Kasumi-1 (cell line): ENCODE measurements at regions not wholly inside any gene's neighbourhood (a gene's known extent, or its start where the extent isn't known, plus 50 kb on each side); places are given as distances from the start of the nearest gene placed in this dataset.

ENCODE experiments used
- DNase-seq, 2 experiments: peaks; one replicate each; lab custom pipeline; 2025; lab: John Stamatoyannopoulos, UW

DNA sequence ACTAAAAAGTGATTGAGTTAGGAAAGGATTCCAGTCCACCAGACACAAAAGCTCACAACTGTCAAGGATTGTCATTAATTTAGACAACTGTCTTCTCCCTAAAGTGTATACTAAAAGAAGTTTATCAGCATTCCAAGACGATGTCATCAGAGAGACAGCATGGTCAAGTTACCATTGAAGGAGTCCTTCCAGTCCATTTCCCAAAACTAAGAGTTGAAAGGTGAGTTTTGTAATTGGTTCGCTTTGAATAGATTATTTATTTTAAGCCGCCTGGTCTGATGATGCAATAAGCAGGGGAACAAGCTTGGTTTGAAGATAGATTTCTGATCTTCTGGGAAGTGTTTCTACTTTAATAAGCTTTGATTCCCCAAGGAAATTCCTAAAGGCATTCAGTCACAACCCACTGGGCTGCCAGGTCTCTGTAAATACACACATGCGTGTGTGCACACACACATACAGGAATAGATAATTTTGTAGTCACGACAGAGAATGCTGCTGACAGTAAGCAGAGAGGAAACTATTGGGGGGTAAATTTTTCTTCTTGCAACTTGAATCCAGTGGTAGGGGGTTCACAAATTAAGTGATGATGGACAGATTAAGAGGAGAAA lies 234.8 kb downstream of the PIK3R1 start:
- no peak for DNase-seq

DNA sequence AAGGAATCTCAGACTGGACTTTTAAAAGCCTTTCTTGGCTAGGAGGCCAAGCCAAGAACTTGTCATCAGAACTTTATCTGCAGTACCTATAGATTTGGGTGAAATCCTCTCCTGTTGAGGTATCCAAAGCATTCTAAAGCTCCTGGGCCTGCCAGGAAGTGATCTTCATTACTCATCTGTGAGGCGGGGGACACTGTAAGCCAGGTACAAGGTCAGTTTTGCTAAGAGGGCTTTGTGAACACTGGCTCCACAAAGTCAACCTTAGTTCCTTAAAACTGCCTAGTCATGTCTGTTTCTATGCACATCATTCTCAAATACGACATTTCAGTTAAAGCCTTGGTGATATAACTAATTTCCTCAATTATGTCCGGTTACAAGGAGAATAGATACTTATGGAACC lies 236.7 kb downstream of the PIK3R1 start:
- DNase-seq = no peak

DNA sequence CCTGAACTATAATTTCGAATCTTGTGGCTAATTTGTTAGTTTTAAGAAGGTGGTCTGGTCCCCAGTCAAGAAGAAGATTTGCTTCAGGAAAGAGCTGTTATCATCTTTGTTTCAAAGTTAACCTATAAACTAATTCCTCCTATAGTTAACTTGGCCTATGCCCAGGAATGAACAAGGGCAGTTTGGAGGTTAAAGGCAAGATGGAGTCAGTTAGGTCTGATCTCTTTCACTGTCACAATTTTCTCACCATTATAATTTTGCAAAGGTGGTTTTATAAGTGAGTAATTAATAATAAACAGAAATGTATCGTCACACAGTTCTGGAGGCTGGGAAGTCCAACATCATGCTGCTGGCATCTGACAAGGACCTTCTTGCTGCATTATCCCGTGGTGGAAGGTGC lies 238.6 kb downstream of the PIK3R1 start:
- DNase-seq = no peak

DNA sequence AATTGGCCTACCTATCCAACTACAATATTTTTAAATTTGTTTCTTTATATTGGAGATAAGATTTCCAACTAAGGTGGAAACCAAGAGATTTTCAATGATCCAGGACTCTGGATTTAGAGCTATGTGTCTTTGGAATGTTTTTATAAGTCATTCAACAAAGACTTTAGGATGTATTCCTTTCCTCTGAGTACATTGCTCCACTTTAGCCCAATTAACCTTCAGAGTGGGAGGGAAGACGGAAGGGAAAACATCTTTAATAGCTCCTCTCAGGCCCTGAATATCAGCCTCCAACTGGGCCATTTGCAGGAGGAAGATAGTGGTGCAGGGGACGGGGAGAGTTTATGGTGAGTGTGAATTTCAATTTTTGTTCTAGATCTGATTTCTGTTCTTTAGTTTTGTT lies 239.2 kb downstream of the PIK3R1 start:
- no peak for DNase-seq

DNA sequence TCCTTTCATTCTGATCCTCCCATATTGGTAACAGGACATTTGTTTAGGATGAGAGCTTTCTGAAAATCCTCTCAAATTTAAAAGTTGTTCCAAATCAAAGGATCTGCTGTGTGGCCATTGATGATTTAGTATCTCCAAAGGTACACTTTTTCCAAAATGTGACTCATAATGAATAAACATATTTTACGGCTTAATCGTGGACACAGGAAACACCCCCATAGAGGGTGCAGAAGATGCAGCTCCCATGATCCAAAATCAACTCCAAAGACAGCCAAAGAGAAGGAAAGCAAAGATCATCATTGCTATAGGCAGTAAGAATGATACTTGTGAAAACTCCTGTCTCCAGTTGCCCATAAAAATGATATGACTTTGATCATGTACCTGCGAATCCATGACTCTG lies 239.7 kb downstream of the PIK3R1 start:
- DNase-seq = no peak

DNA sequence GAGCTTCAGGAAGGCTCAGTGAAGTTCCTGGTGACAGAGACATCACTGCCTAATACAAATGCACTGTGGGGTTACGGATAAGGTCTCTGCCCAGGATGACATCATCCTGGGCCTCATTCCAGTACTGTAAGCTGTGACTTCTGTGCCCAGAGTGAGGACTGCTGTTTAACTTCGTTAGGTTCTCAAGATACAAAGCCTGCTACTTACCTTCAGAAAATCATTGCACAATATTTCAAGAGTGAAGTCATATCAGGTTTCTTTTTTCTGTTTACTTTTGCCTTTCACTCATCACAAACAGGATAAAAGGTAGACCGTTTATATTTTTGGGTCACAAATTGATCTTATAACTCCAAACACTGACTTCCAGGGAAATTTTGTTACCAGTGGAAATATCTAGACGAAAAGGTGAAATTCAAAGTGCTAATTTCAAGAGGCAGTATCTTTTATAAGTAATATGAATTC lies 241.2 kb downstream of the PIK3R1 start:
- DNase-seq = no peak

DNA sequence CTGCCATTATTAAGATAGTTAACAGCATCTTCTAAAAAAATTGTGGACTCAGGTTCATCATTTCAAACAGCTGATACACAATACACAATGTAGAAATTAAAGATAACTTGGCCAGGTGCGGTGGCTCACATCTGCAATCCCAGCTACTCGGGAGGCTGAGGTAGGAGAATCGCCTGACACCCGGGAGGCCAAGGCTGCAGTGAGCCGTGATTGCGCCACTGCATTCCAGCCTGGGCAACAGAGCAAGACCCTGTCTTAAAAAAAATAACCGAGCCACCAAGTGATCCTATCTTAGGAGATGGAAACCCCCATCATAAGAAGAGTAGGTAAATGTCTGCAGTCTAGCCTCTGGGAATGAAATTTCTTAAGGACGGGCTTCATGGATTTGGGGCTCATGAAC lies 241.7 kb downstream of the PIK3R1 start:
- DNase-seq = no peak

DNA sequence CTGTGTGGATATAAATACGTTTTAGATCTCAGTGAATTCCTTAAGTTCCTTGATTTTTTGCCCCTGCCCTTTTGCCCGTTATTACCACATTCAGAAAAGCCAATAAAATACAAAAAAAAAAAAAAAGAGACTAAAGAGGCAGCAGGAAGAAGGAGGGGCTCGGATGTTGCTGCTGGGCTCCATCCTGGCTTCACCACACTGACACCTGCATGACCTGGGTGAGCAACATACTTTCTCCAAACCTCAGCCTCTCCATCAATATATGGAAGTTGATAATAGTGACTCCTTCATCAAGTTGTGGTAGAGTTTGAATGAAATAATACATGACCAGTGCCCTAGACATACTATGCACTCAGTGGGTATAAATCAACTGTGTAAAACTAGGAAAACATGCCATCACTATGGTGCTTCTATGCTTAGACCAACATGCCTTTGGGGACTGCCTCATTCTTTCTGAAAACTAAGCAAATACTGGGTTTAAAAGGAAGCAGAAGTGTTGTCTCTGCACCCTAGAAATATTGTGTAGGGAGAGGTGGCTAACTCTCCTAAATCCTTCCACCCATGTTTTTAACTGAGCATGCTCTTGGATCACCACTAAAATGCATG lies 243.0 kb downstream of the PIK3R1 start:
- DNase-seq = no peak

DNA sequence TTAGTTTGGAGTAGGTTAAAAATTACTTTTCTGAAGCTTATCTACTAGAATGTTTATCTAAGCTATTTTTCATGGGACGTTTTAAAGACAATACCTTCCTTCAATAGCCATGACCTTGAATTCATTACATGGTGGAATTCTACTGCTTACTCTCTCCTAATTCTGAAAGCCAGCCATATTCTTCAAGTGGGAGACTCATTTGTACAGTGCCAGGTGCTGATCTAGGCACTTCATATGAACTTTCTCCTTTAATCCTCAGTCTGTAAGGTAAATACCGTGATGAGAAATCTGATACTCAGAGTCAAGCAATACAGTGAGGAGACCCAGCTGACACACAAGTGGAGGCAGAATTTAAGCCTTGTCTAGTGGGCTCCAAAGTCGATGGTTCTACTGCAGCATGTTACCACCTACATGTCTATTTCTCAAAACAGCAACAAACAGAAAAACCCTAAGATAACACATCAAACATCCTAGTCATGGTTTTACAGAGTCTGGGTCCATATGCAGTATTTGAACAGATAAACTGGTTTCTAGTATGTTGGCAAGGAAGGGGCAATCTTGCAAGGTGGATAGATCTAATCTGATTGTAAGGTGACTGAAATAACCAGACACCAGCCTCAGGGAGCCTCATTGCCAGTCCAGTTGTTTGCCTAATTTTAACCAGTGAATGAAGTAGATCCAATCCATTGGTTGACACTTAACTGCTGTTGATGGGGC lies 243.7 kb downstream of the PIK3R1 start:
- no peak for DNase-seq

DNA sequence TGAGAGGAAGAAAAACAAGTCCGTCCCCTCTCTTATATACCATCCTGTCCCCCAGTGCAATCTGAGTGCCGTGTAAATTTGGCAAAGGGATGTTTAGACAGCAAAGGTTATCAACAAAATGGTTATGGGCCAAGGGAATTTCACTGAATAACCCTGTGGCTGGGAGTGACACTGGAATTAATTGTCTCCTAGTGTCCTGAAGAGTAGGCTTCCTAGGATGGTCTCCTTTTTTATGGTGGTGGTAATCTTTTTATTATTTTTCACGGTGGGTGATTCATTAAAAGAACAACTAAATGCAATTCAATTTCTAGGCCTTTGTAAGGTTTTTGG lies 244.2 kb downstream of the PIK3R1 start:
- DNase-seq = no peak

DNA sequence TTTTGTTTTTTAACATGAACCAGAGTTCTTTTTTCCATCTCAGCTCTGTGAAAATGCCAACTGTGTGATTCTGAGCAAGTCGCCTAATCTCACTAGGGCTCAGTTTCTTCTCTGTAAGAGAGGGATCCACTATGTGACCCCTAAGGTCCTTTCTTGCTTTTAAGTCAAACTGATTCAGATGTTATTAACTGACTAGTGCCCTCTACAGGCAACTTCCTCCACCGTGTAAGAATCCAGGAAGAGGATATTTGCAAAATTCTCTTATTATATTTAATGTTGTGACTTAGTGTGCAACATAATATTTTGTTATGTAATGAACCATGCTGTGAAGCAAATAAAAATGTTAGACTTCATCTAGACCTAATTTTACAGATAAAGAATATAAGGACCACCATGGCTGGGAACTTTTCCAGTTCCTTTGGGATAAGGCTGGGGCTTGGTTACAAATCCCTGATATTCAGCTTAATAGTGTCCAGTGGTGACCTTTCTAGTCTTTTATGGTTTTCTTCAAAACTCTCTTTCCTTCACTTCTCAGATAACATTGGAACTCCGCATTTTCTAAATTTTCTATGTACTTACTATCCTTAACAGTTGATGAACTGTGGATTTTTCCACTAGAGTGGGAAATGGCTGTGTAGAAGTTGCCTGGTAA lies 244.7 kb downstream of the PIK3R1 start:
- DNase-seq = peak; percentile 77 to 80

DNA sequence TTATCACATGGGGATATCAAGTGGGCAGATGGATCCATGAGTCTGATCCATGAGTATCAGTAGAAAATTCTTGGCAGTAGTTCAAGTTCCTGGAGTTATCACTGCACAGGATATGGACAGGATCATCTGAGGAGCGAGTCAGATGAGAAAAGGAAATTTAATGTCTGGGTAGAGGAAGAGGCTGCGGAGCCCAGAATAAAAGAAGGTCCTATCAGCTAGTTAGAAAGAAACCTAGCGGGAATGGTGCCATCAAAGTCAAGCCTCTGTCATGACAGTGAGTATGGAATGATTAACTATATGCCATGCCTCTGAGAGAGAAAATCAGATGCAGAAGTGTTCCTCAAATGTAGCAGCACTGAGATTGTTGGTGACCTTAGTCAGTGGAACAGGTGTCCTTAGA lies 248.1 kb downstream of the PIK3R1 start:
- no peak for DNase-seq

DNA sequence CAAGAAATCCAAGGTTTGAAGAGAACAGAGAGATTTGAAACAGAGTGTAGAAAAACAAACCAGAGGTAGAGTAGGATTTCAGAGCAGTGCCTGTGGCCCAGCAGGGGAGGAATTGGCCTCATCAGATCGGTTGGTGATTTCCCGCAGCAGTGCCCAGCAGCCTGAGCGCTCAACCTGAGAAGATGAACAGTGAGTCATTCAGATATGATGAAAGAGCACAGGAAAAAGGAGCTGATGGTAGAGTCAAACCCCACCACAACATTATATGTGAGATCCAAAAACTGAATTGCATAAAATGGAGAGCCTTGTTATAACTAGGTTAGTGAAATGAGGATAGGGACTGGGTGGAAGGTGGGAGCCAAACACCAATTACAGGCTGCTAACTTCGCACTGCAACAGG lies 248.9 kb downstream of the PIK3R1 start:
- peak; percentile 42 to 43 for DNase-seq

DNA sequence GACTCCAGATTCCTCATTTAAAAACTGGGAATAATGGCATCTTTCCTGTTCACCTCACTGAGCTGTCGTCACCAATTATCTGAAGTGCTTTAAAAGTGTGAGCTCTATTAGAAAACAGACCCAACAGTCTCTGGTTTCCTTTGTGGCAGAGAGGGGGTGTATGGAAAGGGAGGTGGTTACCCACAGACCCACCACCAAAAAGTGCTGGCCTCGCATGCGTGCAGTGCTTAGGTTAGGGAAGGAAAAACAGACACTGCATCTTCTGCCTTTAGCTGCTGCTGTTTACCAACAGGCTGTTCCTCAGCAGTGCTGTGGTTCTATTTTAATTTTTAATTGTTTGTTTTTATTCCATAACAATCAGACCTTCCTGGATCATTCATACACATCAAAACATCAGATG lies 249.6 kb downstream of the PIK3R1 start:
- DNase-seq = no peak

DNA sequence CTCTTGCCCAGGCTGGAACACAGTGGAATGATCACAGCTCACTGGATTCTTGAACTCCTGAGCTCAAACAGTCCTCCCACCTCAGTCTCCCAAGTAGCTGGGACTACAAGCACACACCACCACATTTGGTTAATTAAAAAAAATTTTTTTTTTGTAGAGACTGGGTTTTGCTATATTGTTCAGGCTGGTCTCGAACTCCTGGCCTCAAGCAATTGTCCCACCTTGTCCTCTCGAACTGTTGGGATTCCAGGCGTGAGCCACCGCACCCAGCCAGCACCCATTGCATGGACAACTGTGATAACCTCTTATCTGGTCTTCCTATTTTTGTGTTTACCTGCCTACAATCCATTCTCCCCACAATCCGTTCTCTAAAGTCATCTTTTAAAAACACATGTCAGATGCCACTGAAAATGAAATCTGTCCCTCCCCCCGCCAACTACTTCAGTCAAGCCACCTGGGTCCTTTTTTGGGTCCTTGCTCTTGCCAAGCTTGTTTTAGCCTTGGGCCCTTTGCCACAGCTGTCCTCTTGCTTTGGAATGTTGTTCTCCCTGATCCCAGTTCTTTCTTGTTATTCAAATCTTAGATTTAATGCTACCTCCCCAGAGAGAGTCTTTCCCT lies 250.5 kb downstream of the PIK3R1 start:
- DNase-seq = no peak

DNA sequence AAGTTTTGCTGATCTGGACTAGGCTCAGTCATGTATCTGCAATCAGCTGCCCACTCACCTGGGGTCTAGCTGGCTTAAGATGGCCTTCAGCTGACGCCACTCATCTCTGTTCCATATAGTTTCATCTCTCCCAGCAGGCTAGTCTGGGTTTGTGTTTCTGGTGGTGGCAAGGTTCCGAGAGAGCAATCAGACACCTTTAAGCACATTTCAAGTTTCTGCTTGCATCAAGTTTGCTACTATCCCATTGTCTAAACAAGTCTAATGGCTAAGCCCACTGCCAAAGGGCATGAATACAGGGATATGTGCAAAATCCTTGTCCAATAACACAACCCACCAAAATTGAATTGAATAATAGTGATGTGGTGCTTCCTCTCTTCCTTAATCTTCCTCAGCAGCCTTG lies 251.7 kb downstream of the PIK3R1 start:
- DNase-seq = no peak

DNA sequence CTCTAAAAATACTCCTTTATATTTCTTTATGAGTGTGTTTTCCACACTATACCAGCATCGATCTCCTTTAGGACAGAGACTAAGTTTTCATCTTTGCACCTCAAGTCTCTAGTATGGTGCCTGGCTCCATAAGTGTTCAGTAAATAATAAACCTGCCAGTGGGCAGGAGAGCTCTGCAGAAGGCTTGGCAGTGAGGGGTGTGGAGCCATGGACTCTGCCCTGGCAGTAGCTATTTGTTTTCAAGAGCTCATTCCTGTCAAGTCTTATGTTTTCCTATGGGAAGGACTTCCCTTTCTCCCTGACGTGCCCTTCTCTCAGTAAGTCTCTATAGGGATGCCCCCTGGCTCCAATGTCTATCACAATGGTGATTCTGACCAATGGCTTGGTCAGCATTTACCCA lies 252.2 kb downstream of the PIK3R1 start:
- no peak for DNase-seq

DNA sequence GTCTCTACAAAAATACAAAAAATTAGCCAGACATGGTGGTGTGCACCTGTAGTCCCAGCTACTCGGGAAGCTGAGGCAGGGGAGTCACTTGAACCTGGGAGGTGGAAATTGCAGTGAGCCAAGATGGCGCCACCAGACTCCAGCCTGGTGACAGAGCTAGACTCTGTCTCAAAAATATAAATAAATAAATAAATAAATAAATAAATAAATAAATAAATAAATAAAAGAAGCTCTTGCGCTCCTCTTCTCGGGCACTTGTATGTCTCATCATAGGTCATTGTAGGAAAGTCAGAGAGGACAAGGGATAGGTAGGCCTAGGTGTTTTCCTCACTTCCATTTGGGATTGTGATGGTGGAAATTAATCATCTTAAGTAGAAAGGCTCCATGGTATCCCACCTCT lies 252.8 kb downstream of the PIK3R1 start:
- no peak for DNase-seq

DNA sequence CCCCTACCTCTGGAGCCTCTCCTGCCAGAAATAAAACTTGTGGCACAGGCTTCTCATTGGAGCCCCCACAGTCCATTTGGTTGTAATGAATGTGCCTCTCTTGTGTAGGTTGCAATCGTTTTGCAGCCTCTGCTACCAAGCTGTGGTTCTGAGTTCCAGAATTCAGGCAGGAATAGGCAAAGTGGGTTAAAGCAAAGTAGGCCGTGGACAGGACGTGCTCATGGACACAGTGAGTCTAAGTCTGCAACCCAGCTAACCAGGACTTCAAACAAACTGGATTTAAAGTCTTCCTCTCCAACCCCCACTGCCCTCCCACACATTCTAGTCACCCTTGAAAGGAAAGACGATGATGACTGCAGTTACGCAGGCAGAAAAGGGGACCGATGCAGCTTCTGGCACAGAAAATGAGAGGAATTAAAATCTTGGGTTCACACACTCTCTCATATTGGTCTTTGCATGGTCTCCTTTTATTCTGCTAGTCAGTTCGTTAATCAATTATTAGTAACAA lies 260.0 kb downstream of the PIK3R1 start:
- no peak for DNase-seq

DNA sequence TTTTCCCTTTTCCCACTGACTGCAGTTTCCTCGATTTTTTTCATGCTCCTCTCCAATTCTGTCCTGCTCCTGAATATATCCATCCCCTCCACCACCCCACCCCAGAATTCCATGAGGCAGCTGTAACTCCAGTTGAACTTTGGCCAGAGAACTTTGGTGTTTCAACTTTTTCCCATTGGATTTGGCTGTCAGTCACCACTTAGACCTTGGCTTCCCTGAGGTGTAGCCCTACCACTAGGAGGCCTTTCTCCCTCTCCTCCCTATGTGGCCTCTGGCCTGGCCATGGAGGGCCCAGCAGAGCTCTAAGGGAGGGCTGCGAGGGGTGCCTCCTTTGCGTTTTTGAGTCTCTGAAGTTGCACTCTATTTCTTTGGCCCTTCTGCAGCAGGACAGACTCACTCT lies 261.3 kb downstream of the PIK3R1 start:
- DNase-seq = no peak

DNA sequence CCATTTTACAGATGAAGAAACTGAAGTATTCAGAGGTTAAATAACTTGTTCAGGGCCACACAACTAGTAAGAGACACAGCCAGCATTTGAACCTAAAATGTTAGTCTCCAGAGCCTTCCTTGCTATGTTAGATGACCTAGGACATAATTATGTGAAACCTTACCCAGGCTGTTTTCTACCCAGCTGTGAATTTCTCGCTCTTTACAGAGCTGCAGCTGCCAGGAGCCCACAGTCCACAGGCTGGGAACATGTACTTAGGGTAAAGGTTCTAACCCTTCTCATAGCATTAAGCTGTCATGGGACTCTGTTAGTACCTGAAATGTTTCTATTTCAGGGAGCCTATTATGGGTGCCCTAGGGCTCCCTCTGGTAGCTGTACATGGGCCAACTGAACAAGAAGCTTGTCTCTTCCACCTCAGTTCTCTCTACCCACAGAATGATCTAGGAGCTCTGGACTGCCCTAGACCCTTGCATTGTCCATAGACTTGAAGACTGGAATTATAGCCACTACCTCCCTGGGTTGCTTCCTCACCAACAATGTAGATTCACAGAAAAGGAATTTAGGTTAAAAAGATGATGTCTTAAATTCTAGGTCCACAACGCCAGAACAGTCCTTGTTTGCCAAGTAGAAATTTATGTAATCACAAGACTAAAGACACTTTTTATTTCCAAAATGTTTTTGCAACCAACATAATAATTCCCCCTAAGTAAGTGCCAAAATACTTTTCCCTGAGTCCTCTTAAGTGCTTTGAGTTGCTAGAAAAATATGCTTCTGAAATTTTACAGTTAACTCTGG lies 262.9 kb downstream of the PIK3R1 start:
- DNase-seq = no peak

DNA sequence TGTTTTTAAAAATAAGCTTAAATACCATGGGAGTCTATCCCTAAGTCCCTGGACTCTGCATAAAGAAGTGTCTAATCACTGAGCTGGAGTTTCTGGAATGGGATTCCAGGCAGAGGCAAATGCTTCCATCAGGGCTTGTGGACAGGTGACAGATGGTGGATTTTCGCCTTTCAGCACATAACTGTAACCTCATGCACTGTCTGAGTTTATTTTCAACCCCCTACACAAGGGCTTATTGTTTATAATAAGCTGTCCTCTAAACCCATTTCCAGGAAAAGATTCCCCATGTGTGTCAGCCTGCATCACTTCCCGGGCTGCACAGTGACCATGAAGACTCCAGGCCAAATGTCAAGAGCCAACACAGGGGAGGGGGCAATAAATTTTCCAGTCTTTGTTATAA lies 264.0 kb downstream of the PIK3R1 start:
- DNase-seq = no peak
